Ovary (tissue), 3 donors: ENCODE measurements at regions not wholly inside any gene's neighbourhood (a gene's known extent, or its start where the extent isn't known, plus 50 kb on each side); places are given as distances from the start of the nearest gene placed in this dataset.

Experiments used
- EP300 ChIP-seq: sonication (generic); formaldehyde crosslinking; IDR thresholded peaks from one replicate; pipeline ENCODE4 v1.6.1; 2017; ENCODE audit warnings: antibody characterized with exemption
- POLR2A ChIP-seq: fragments of 450-650 bp; IDR thresholded peaks from one replicate; pipeline ENCODE4 v1.6.1; 2017; ENCODE audit warnings: antibody characterized with exemption, mild to moderate bottlenecking, moderate library complexity
- TF ChIP-seq, protein P1 (sequence below), 3 donors: fragments of 450-650 bp in 2 of 3; fragments of 200-600 bp in 1 of 3; IDR thresholded peaks; one replicate each; pipeline versions ENCODE4 v1.5.1 to v1.8.0; 2016 to 2022; ENCODE audit warnings: antibody characterized with exemption in 3 of 3, mild to moderate bottlenecking in 1 of 3
- donor health status: DM: no; HTN: no; CAD: no.

DNA sequence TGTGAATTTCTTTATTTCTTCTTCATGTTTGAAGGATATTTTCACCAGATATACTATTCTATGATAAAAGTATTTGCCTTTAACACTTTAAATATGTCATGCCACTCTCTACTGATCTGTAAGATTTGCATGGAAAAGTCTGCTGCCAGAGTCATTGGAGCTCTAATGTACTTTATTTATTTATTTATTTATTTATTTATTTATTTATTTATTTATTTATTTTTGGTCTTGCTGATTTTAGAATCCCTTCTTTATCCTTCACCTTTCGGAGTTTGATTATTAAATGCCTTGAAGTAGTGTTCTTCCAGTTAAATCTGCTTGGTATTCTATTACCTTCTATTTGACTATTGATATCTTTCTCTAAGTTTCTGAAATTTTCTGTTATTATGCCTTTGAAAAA lies 1669.6 kb downstream of the OTOL1 start:
- TF ChIP-seq, protein P1, sequence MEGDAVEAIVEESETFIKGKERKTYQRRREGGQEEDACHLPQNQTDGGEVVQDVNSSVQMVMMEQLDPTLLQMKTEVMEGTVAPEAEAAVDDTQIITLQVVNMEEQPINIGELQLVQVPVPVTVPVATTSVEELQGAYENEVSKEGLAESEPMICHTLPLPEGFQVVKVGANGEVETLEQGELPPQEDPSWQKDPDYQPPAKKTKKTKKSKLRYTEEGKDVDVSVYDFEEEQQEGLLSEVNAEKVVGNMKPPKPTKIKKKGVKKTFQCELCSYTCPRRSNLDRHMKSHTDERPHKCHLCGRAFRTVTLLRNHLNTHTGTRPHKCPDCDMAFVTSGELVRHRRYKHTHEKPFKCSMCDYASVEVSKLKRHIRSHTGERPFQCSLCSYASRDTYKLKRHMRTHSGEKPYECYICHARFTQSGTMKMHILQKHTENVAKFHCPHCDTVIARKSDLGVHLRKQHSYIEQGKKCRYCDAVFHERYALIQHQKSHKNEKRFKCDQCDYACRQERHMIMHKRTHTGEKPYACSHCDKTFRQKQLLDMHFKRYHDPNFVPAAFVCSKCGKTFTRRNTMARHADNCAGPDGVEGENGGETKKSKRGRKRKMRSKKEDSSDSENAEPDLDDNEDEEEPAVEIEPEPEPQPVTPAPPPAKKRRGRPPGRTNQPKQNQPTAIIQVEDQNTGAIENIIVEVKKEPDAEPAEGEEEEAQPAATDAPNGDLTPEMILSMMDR (IDR thresholded peaks at IDR 0.05), result no peak
- TF ChIP-seq POLR2A (no peak), EP300 (no peak)
